Uterus (tissue), 3 donors: ENCODE measurements at regions not wholly inside any gene's neighbourhood (a gene's known extent, or its start where the extent isn't known, plus 50 kb on each side); places are given as distances from the start of the nearest gene placed in this dataset.

Experiments used
- DNase-seq, 2 donors: peaks; one replicate each; pipeline ENCODE4 v3.0.0-alpha.2; 2019 to 2020
- H3K27ac ChIP-seq, 2 donors: fragments of 200-600 bp; sonication (generic); 1 replicate in 1 of 2; 2 replicates in 1 of 2; pipeline ENCODE4 v1.5.1; 2016 to 2018
- H3K27me3 ChIP-seq, 2 donors: fragments of 200-600 bp; sonication (generic); one replicate each; pipeline ENCODE4 v1.5.1; 2018 to 2019; ENCODE audit warnings: control low read depth in 1 of 2
- H3K36me3 ChIP-seq, 2 donors: fragments of 200-600 bp; sonication (generic); one replicate each; pipeline ENCODE4 v1.5.1; 2019; ENCODE audit warnings: control low read depth in 1 of 2
- H3K4me1 ChIP-seq, 2 donors: fragments of 200-600 bp; sonication (generic); one replicate each; pipeline ENCODE4 v1.5.1; 2018 to 2019; ENCODE audit warnings: control low read depth in 1 of 2
- H3K4me3 ChIP-seq, 2 donors: fragments of 200-600 bp; sonication (generic); 1 replicate in 1 of 2; 2 replicates in 1 of 2; pipeline ENCODE4 v1.5.1; 2018 to 2019; ENCODE audit warnings: mild to moderate bottlenecking in 1 of 2
- H3K9me3 ChIP-seq, 2 donors: fragments of 200-600 bp; sonication (generic); one replicate each; pipeline ENCODE4 v1.5.1; 2019; ENCODE audit warnings: control low read depth in 1 of 2
- POLR2A ChIP-seq, 2 donors: fragments of 450-650 bp; IDR thresholded peaks; one replicate each; pipeline ENCODE4 v1.6.1; 2016; ENCODE audit warnings: antibody characterized with exemption in 2 of 2, mild to moderate bottlenecking in 1 of 2, moderate library complexity in 1 of 2
- intact Hi-C: fragments of 100-400 bp; cut with DNase I; formaldehyde crosslinking; loops from one replicate; pipeline ENCODE4 v1.15.1; 2023; ENCODE audit warnings: low total_unique reads
- TF ChIP-seq, protein P1 (sequence below), 4 experiments: fragments of 200-600 bp in 2 of 4; fragments of 450-650 bp in 2 of 4; sonication (generic) in 2 of 4; IDR thresholded peaks; one replicate each; pipeline ENCODE4 v1.5.1; 2016 to 2019; ENCODE audit warnings: antibody characterized with exemption in 4 of 4, mild to moderate bottlenecking in 2 of 4, moderate library complexity in 1 of 4
- donor health status: DM: yes; HTN: yes; CAD: no.

DNA sequence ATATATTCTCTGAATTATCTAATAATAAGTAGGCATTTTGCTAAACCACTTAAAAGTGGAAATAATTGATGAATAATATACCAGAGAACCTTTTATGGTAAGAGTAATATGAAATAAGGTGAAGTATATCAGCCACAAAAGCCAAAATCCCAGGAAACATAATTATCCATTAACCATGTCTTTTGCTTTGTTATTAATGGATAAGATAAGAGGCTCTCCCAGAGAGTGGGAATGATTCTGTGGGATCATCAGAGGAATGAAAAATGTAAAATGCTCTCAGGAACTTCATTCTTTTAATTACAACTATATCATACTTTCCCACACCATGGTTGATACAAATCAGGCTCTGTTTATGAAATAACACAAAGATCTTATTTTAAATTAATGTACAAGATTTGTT is 391.7 kb upstream of the FZD8 start:
- Histone ChIP-seq H3K9me3 (no peaks in the 10 kb centered on the region), H3K36me3 (no peaks in the 10 kb centered on the region), H3K27ac (no peak overlapping the region), H3K4me3 (no peak overlapping the region), H3K27me3 (no peaks in the 10 kb centered on the region), H3K4me1 (no peaks in the 10 kb centered on the region)
- intact Hi-C loops, result no loop called here
- no peak for DNase-seq
- TF ChIP-seq, protein P1, sequence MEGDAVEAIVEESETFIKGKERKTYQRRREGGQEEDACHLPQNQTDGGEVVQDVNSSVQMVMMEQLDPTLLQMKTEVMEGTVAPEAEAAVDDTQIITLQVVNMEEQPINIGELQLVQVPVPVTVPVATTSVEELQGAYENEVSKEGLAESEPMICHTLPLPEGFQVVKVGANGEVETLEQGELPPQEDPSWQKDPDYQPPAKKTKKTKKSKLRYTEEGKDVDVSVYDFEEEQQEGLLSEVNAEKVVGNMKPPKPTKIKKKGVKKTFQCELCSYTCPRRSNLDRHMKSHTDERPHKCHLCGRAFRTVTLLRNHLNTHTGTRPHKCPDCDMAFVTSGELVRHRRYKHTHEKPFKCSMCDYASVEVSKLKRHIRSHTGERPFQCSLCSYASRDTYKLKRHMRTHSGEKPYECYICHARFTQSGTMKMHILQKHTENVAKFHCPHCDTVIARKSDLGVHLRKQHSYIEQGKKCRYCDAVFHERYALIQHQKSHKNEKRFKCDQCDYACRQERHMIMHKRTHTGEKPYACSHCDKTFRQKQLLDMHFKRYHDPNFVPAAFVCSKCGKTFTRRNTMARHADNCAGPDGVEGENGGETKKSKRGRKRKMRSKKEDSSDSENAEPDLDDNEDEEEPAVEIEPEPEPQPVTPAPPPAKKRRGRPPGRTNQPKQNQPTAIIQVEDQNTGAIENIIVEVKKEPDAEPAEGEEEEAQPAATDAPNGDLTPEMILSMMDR (IDR thresholded peaks at IDR 0.05), result no peak
- no peak for TF ChIP-seq POLR2A (IDR thresholded peaks at IDR 0.05)

DNA sequence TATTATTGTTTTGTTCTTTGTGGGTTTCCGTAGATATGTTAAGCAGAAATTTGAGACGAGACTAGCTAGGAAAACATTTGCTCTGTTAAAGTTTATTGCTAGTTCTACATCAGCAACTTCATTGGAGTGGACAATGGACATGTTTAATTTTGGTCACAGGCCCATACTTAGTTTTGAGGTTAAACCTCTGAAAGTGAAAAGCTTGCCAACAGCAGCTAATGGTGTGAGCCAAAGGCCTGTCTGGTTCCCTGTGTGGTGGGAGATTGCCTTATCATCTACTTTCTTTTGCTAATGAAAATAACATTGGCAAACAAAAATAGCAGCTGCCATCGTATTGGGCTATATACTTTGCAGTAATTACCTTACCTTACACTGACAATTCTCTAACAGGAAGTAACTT is 388.4 kb upstream of the FZD8 start:
- TF ChIP-seq, protein P1 (IDR thresholded peaks at IDR 0.05), result no peak
- TF ChIP-seq POLR2A (IDR thresholded peaks at IDR 0.05), result no peak
- no peaks in the 10 kb centered on the region for H3K36me3 ChIP-seq

GRCh38 chr10:36026656-36027390 is 384.7 kb upstream of the FZD8 start:
- Histone ChIP-seq H3K36me3 (no peaks in the 10 kb centered on the region), H3K9me3 (no peaks in the 10 kb centered on the region), H3K4me1 (no peaks in the 10 kb centered on the region), H3K27ac (no peak overlapping the region), H3K4me3 (no peak overlapping the region), H3K27me3 (no peaks in the 10 kb centered on the region)
- DNase-seq, result no peak
- TF ChIP-seq, protein P1 (IDR thresholded peaks at IDR 0.05), result no peak
- no peak for TF ChIP-seq POLR2A (IDR thresholded peaks at IDR 0.05)
- intact Hi-C loops, result no loop called here

More for the DNA sequence above, 388.4 kb upstream of the FZD8 start:
- Histone ChIP-seq H3K4me3 (no peak overlapping the region), H3K4me1 (no peaks in the 10 kb centered on the region), H3K27ac (no peak overlapping the region), H3K9me3 (no peaks in the 10 kb centered on the region), H3K27me3 (no peaks in the 10 kb centered on the region)
- intact Hi-C loops, result no loop called here
- no peak for DNase-seq

- Histone ChIP-seq H3K4me1 (no peaks in the 10 kb centered on the region), H3K27me3 (no peaks in the 10 kb centered on the region), H3K9me3 (no peaks in the 10 kb centered on the region), H3K4me3 (no peak overlapping the region), H3K36me3 (no peaks in the 10 kb centered on the region), H3K27ac (no peak overlapping the region)
- intact Hi-C loops, result no loop called here
- TF ChIP-seq POLR2A (IDR thresholded peaks at IDR 0.05), result no peak
- TF ChIP-seq, protein P1 (IDR thresholded peaks at IDR 0.05), result no peak
- DNase-seq, result no peak
Measured at GRCh38 chr10:36026081-36026480, 384.0 kb upstream of the FZD8 start.

- Histone ChIP-seq H3K4me1 (no peaks in the 10 kb centered on the region), H3K27me3 (no peaks in the 10 kb centered on the region), H3K36me3 (no peaks in the 10 kb centered on the region), H3K4me3 (no peak overlapping the region), H3K27ac (no peak overlapping the region), H3K9me3 (no peaks in the 10 kb centered on the region)
- DNase-seq, result no peak
- intact Hi-C loops, result no loop called here
- TF ChIP-seq, protein P1 (IDR thresholded peaks at IDR 0.05), result no peak
- TF ChIP-seq POLR2A (IDR thresholded peaks at IDR 0.05), result no peak
Measured at GRCh38 chr10:36023939-36024338, 381.8 kb upstream of the FZD8 start.
